Peyer's patch (tissue), 4 donors: ENCODE measurements at regions not wholly inside any gene's neighbourhood (a gene's known extent, or its start where the extent isn't known, plus 50 kb on each side); places are given as distances from the start of the nearest gene placed in this dataset.

ENCODE experiments used
- DNase-seq, 3 donors: peaks; one replicate each; pipeline ENCODE4 v3.0.0-alpha.2; 2017 to 2019
- H3K27ac ChIP-seq, 4 donors: fragments of 200-600 bp; sonication (generic); one replicate each; pipeline ENCODE4 v1.5.1; 2016 to 2019
- H3K27me3 ChIP-seq, 2 donors: fragments of 200-600 bp; sonication (generic); one replicate each; pipeline ENCODE4 v1.5.1; 2019
- H3K36me3 ChIP-seq, 3 donors: fragments of 200-600 bp; sonication (generic); one replicate each; pipeline ENCODE4 v1.5.1; 2016 to 2019
- H3K4me1 ChIP-seq, 4 donors: fragments of 200-600 bp; sonication (generic); one replicate each; pipeline ENCODE4 v1.5.1; 2016 to 2019
- H3K4me3 ChIP-seq, 4 donors: fragments of 200-600 bp; sonication (generic); 1 replicate in 3 of 4; 2 replicates in 1 of 4; pipeline ENCODE4 v1.5.1; 2016 to 2019; ENCODE audit warnings: mild to moderate bottlenecking in 1 of 4
- H3K9me3 ChIP-seq, 4 donors: fragments of 200-600 bp; sonication (generic); one replicate each; pipeline ENCODE4 v1.5.1; 2016 to 2019; ENCODE audit warnings: mild to moderate bottlenecking in 1 of 4
- POLR2A ChIP-seq, 2 donors: fragments of 450-650 bp; IDR thresholded peaks; one replicate each; pipeline ENCODE4 v1.5.1; 2017; ENCODE audit warnings: antibody characterized with exemption in 2 of 2, mild to moderate bottlenecking in 2 of 2, moderate library complexity in 2 of 2
- TF ChIP-seq, protein P1 (sequence below), 6 experiments: fragments of 450-650 bp in 4 of 6; fragments of 200-600 bp in 2 of 6; sonication (generic) in 1 of 6; IDR thresholded peaks; one replicate each; pipeline ENCODE4 v1.5.1; 2017 to 2019; ENCODE audit warnings: antibody characterized with exemption in 6 of 6, mild to moderate bottlenecking in 3 of 6, moderate library complexity in 1 of 6

DNA sequence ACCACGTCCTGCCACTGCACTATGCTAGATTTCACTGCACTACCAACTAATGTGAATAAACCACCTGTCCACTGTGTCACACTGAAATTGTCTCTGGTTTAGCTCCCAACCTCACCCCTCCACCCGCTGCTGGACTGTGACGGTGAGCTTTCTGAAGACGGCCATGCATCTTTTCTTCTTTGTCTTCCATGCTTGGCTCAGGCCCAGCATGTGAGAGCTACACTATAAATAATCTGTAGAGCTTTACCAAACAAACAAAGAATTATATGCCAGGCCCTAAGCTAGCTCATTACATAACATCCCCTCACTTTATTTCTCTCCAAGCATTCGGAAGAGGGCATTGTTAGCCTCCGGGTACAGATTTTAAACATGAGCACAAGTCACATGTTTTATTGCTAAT is 633.2 kb downstream of the TNS3 start:
- no peaks in the 10 kb centered on the region for H3K9me3 ChIP-seq
- H3K27ac ChIP-seq = no peak overlapping the region
- H3K36me3 ChIP-seq = no peaks in the 10 kb centered on the region
- no peak for TF ChIP-seq POLR2A (IDR thresholded peaks at IDR 0.05)
- TF ChIP-seq, protein P1, sequence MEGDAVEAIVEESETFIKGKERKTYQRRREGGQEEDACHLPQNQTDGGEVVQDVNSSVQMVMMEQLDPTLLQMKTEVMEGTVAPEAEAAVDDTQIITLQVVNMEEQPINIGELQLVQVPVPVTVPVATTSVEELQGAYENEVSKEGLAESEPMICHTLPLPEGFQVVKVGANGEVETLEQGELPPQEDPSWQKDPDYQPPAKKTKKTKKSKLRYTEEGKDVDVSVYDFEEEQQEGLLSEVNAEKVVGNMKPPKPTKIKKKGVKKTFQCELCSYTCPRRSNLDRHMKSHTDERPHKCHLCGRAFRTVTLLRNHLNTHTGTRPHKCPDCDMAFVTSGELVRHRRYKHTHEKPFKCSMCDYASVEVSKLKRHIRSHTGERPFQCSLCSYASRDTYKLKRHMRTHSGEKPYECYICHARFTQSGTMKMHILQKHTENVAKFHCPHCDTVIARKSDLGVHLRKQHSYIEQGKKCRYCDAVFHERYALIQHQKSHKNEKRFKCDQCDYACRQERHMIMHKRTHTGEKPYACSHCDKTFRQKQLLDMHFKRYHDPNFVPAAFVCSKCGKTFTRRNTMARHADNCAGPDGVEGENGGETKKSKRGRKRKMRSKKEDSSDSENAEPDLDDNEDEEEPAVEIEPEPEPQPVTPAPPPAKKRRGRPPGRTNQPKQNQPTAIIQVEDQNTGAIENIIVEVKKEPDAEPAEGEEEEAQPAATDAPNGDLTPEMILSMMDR (IDR thresholded peaks at IDR 0.05) = no peak
- H3K27me3 ChIP-seq = no peaks in the 10 kb centered on the region
- no peak for DNase-seq
- no peaks in the 10 kb centered on the region for H3K4me1 ChIP-seq
- H3K4me3 ChIP-seq = no peak overlapping the region

DNA sequence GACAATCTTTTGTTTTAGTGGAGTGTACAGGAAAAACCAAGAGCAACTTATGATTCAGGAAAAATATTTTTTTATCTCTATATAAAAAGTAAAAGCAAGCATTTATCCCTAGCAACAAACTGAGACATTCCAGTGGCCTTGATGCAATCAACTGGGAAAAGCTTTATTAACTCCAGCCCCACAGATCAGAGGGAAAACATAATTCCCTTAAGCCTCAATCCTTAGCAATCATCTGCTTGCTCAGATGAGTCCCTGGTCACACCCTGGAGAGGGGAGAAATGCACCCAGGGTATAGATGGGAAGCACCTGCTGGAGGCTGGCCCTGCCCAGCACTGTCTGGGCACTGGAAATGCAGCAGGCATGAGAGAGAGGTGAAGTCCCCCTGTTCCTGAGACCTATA is 636.6 kb downstream of the TNS3 start:
- TF ChIP-seq, protein P1 (IDR thresholded peaks at IDR 0.05) = no peak
- TF ChIP-seq POLR2A (IDR thresholded peaks at IDR 0.05) = no peak
- no peak overlapping the region for H3K4me3 ChIP-seq
- no peaks in the 10 kb centered on the region for H3K9me3 ChIP-seq
- DNase-seq = no peak
- H3K4me1 ChIP-seq = no peaks in the 10 kb centered on the region
- no peaks in the 10 kb centered on the region for H3K36me3 ChIP-seq
- no peaks in the 10 kb centered on the region for H3K27me3 ChIP-seq
- no peak overlapping the region for H3K27ac ChIP-seq

DNA sequence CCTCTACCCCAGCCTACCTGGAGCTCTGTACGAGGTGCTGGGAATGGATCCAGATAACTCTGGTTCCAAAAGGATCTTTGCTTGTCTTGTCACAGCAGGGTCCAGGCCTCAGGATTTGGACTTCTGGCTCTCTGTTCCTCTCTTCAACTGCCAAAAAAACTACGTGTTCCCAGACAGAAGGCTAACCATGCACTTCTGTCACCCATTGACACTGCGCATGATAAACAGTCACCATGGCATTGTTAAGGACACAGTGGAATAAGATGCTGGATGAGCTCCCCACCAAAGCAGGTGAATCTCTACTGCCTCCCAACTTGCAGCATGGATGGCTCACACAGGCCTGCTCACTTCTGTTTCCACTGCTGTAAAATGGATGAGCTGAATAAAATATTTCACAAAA is 637.9 kb downstream of the TNS3 start:
- H3K27ac ChIP-seq = no peak overlapping the region
- no peak for TF ChIP-seq POLR2A (IDR thresholded peaks at IDR 0.05)
- H3K9me3 ChIP-seq = no peaks in the 10 kb centered on the region
- no peaks in the 10 kb centered on the region for H3K36me3 ChIP-seq
- DNase-seq = no peak
- no peaks in the 10 kb centered on the region for H3K27me3 ChIP-seq
- no peaks in the 10 kb centered on the region for H3K4me1 ChIP-seq
- H3K4me3 ChIP-seq = no peak overlapping the region

DNA sequence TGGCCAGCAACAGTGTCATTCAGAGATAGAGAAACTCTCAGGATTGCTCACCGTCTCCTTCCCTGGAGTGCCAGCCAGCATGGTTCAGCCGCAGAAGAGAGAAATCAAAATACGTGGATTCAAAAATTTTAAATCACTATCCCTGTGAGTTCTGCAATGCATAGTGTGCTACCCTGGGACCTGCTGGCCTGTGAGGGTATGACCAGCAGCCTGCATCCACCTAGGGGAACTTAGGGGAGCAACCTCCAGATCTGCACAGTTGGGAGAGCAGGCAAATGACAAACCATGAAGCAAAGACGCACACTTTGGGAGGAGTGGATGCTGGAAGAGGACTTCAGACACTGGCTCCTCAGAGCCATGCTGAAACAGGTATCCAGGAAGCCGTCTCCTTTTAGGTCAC is 639.3 kb downstream of the TNS3 start:
- TF ChIP-seq, protein P1 (IDR thresholded peaks at IDR 0.05) = no peak
- TF ChIP-seq POLR2A (IDR thresholded peaks at IDR 0.05) = no peak
- no peaks in the 10 kb centered on the region for H3K9me3 ChIP-seq
- no peak for DNase-seq
- no peaks in the 10 kb centered on the region for H3K36me3 ChIP-seq
- H3K27ac ChIP-seq = no peak overlapping the region
- no peaks in the 10 kb centered on the region for H3K27me3 ChIP-seq
- H3K4me3 ChIP-seq = no peak overlapping the region
- no peaks in the 10 kb centered on the region for H3K4me1 ChIP-seq

DNA sequence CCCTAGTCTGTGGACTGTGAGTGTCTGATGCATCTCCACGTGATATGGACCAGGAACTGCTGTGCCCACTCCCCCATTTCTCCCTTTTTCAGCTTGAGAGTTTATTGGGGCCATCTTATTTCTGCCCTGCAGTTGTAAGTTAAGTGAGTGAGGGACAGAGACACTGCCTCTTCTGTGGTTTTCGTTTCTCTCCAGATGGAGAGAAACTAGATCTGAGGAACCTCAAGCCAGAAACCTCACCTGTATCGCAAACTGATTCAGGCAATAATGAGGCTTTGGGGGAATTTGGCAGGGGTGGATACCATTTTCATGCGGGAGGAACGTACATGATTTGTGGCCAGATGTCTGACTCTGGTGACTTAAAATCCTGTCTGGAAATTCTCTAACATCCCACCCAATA is 641.7 kb downstream of the TNS3 start:
- Histone ChIP-seq H3K4me3 (no peak overlapping the region), H3K27me3 (no peaks in the 10 kb centered on the region), H3K27ac (no peak overlapping the region), H3K4me1 (no peaks in the 10 kb centered on the region), H3K9me3 (no peaks in the 10 kb centered on the region), H3K36me3 (no peaks in the 10 kb centered on the region)
- DNase-seq = no peak
- TF ChIP-seq POLR2A (IDR thresholded peaks at IDR 0.05) = no peak
- TF ChIP-seq, protein P1 (IDR thresholded peaks at IDR 0.05) = no peak

DNA sequence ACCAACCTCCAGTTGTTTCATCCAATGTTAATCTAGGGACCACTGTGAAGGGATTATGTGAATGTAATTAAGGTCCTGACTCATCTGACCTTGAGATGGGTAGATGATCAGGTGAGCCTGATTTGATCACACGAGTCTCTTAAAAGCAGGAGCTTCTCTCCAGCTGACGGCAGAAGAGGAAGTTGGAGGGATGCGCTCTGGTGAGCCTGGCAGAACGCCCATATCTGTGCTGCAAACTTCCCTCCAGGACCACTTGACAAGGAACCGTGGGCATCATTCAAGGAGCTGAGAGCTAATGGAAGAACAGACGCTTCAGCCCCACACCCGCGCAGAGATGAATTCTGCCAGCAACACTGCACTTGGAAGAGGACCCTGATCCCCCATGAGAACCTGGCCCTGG is 642.4 kb downstream of the TNS3 start:
- H3K4me1 ChIP-seq = no peaks in the 10 kb centered on the region
- H3K27ac ChIP-seq = no peak overlapping the region
- H3K9me3 ChIP-seq = no peaks in the 10 kb centered on the region
- no peaks in the 10 kb centered on the region for H3K27me3 ChIP-seq
- no peaks in the 10 kb centered on the region for H3K36me3 ChIP-seq
- TF ChIP-seq POLR2A (IDR thresholded peaks at IDR 0.05) = no peak
- TF ChIP-seq, protein P1 (IDR thresholded peaks at IDR 0.05) = no peak
- H3K4me3 ChIP-seq = no peak overlapping the region
- no peak for DNase-seq
